ENCODE measurements at regions not wholly inside any gene's neighbourhood (a gene's known extent, or its start where the extent isn't known, plus 50 kb on each side); places are given as distances from the start of the nearest gene placed in this dataset.
"Not testable (repeated sequence)": the region's sequence is repeated elsewhere in the genome, so short reads cannot be mapped to it uniquely, and the experiment has no call there.

DNA sequence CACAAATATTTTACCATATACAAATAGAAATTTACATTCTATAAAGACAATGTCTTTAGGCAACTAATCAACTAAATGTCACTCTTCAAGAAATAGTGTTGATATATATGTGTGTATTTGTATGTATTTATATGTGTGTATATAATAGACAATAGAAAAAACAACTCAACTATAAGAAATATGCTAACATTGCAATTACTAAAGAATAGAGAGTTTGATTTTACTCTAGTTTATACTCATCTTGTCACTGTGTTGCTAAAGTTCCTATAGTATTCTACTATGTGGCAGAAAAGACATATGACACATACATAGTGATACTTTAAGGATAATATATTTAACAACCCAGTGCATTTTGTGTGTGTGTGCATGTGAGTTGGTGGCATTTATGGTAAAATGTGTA is 1728.3 kb downstream of the PLA2G4A start:
- DNase-seq (ENCODE audit: low read depth): no peak

DNA sequence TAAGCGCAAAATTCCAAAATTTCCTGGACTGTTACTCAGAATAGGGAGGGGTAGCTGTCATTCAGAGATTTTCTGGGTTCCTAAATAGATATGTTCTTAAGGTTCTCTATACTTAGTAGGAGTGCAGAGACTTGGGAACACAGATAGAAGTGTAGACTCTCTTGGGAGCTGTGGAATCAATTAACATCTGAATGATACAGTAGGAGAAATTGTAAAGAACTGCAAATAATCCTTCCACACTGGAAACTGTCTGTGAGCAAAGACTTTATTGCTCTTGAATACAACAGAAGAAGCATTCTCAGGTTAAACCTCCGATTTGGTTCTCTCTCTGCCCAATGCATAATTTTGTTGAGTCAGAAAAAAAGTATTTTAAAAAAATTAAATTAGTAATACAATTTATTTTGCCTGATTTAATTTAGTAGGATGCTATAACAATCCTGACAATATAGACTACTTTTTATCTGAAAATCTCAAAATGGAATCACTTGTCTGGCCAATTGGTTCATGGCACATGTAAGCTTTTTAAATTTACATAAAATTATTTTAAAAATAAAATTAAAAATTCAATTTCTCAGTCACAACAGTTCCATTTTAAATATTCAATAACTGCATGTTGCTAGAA is 1754.3 kb downstream of the PLA2G4A start:
- DNase-seq (ENCODE audit: low read depth): no peak

DNA sequence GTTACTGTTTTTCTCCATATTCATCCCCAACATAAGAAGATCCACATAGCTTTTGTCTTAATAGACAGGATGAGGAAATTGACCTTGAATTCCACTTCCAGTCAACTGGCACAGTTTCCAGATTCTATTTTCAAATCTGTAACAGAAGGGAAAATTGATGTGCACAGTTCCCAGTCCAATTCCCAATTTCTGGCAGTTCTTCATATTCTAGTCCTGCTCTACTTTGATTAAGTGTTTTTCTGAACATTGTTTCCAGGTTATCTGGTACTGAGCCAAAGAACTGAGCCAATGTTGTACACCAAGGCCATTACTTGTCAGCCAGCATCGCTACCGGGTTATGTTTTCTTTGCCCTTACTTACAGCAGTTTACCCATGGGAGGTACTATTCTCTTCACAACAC is 1755.4 kb downstream of the PLA2G4A start:
- no peak for DNase-seq (ENCODE audit: low read depth)

GRCh38 chr1:188590641-188591040 is 1761.9 kb downstream of the PLA2G4A start:
- peak; percentile 4 for DNase-seq (ENCODE audit: low read depth)

- peak; percentile 2 for DNase-seq (ENCODE audit: low read depth)
Measured at GRCh38 chr1:188594542-188595235, 1765.9 kb downstream of the PLA2G4A start.

- DNase-seq (ENCODE audit: low read depth): peak; percentile 2
Measured at GRCh38 chr1:188599313-188599712, 1770.6 kb downstream of the PLA2G4A start.

- DNase-seq (ENCODE audit: low read depth): no peak
Measured at GRCh38 chr1:188611432-188611831, 1782.7 kb downstream of the PLA2G4A start.

DNA sequence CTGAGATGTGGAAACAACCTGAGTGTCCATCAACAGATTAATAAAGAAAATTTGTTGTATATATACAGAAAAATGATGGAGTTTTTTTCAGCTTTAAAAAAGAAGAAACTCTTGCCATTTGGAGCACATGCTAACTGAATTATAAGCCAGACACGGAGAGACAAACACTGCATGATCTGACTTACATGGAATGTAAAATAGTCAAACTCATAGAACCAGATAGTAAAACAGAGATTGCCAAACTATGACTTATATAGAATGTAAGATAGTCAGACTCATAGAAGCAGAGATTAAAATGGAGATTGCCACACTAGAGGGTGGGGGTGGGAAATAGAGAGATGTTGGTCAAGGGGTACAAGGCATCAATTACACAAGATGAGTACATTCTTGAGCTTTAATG is 1786.6 kb downstream of the PLA2G4A start:
- DNase-seq (ENCODE audit: low read depth): no peak

GRCh38 chr1:188620236-188620635 is 1791.5 kb downstream of the PLA2G4A start:
- no peak for DNase-seq (ENCODE audit: low read depth)

DNA sequence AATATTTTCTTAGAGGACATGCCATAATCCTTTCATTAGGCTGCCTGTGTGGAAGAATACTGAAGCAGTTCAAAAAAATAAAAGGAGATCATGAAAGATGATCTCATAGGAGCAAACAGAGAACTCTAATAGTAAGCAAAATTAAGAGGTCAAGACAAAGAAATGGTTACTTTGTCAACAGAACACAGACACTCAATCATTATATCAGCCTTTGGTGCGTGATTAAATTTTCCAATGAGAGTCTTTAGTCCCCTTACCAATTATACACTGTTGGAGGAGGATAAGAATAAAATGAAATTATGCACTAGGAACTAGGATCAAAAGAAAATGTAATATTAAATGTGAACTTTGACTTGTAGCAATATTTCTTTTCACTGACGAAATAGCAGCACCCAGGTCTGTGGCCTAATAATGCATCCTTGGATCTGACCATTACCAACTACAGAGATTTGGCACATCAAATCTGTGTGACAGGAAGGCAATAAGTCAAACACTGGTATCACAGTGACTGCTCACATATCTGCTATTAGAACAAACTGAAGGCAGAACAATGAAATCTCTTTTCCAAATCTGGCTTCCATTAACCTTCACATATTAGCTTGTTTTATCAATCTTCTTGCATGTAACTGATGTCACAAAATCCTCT is 1812.9 kb downstream of the PLA2G4A start:
- DNase-seq (ENCODE audit: low read depth): no peak

GRCh38 chr1:188642704-188643103 is 1814.0 kb downstream of the PLA2G4A start:
- peak; percentile 5 for DNase-seq (ENCODE audit: low read depth)

GRCh38 chr1:188652678-188653077 is 1823.9 kb downstream of the PLA2G4A start:
- DNase-seq (ENCODE audit: low read depth): peak; percentile 84

GRCh38 chr1:188655966-188656365 is 1821.7 kb downstream of the BRINP3 start:
- not testable (repeated sequence) for DNase-seq (ENCODE audit: low read depth)

GRCh38 chr1:188660572-188660971 is 1817.1 kb downstream of the BRINP3 start:
- DNase-seq (ENCODE audit: low read depth): no peak

- no peak for DNase-seq (ENCODE audit: low read depth)
Measured at GRCh38 chr1:188665477-188665876, 1812.2 kb downstream of the BRINP3 start.

GRCh38 chr1:188668083-188668482 is 1809.6 kb downstream of the BRINP3 start:
- no peak for DNase-seq (ENCODE audit: low read depth)

- peak; percentile 64 for DNase-seq (ENCODE audit: low read depth)
Measured at GRCh38 chr1:188669728-188670382, 1807.8 kb downstream of the BRINP3 start.

DNA sequence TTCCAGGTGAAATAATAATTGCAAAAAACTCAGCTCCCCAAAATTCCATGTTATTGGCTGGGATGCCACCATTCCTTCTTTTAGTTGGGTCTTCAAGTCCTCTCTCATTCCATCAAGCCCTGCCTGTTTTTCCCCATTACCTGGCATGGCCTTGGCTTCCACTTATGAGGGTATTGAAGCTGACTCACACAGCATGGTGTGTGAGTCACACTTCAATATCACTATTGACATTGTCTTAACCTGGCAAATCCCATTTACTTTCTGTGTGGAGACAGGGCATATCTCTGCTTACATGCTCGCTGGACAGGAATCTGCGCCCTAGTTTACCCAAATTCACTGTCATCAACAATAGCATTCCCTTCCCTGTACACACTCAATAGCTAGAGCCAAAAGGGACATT is 1806.8 kb downstream of the BRINP3 start:
- peak; percentile 66 for DNase-seq (ENCODE audit: low read depth)

DNA sequence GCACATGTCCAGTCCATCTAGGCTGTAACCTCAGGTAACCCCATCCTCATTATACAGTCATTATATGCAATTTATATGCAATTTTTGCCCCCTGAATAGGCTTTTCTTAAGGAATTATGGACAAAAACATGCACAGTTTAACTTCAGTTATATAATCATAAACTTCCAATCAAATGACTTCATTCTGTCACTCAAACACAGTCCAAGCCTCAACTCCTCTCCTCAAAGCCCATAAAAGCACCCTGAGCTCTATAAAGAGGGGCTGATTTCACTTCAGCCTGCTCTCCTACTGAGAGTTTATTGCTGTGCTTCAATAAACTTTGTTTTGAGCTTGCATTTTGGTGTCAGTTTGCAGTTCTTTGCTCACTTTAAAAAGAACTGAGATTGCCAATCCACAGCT is 1805.5 kb downstream of the BRINP3 start:
- no peak for DNase-seq (ENCODE audit: low read depth)

- peak; percentile 66 for DNase-seq (ENCODE audit: low read depth)
Measured at GRCh38 chr1:188689542-188689941, 1788.1 kb downstream of the BRINP3 start.

- no peak for DNase-seq (ENCODE audit: low read depth)
Measured at GRCh38 chr1:188700116-188700515, 1777.5 kb downstream of the BRINP3 start.

DNA sequence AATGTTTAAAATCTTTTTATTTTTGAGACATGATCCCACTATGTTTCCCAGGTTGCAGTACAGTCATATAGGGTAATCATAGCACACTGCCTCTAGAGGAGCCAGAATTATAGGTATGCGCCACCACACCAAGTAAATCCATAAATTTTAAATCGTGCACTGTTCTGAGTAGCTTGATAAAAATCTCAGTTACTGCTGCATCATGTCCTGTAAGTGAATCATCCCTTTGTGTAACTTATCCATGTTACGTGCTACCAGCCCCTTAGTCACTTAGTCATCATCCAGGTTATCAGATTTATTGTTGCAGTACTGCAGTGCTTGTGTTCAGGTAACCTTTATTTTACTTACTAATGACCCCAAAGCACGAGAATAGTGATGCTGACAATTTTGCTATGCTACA is 1770.9 kb downstream of the BRINP3 start:
- DNase-seq (ENCODE audit: low read depth): peak; percentile 86

Data from M059J (cell line).